WTC11 (cell line): ENCODE measurements at regions not wholly inside any gene's neighbourhood (a gene's known extent, or its start where the extent isn't known, plus 50 kb on each side); places are given as distances from the start of the nearest gene placed in this dataset.

Source experiments
- ATAC-seq: fragments of 200-7000 bp; cut with Tn5 transposase; 2 replicates; pipeline ENCODE4 v1.10.0; 2021; ENCODE audit warnings: mild to moderate bottlenecking, moderate library complexity
- CTCF ChIA-PET: fragments of 300-600 bp; sonication (Branson Sonifier 250); formaldehyde crosslinking; loops from one replicate; lab custom pipeline; 2021; ENCODE audit warnings: antibody characterized with exemption; lab: Charles Lee
- POLR2A ChIA-PET: fragments of 350-600 bp; sonication (Branson Sonifier 250); formaldehyde crosslinking; loops from one replicate; lab custom pipeline; 2021; ENCODE audit warnings: antibody characterized with exemption; lab: Charles Lee
- DNase-seq: peaks from one replicate; pipeline ENCODE4 v3.0.0; 2021; ENCODE audit warnings: low spot score
- H3K27ac Mint-ChIP-seq: 2 replicates; pipeline ENCODE4 v1.8.0; 2021; ENCODE audit warnings: mixed read lengths
- H3K27me3 Mint-ChIP-seq: 2 replicates; pipeline ENCODE4 v1.8.0; 2021; ENCODE audit warnings: low read depth, mild to moderate bottlenecking, moderate library complexity, mixed read lengths
- H3K36me3 Mint-ChIP-seq: 2 replicates; pipeline ENCODE4 v1.8.0; 2021; ENCODE audit warnings: mixed read lengths
- H3K4me1 Mint-ChIP-seq: 2 replicates; pipeline ENCODE4 v1.8.0; 2022; ENCODE audit warnings: mixed read lengths
- H3K4me3 Mint-ChIP-seq: 2 replicates; pipeline ENCODE4 v1.8.0; 2021; ENCODE audit warnings: mild to moderate bottlenecking, moderate library complexity, mixed read lengths
- H3K9me3 Mint-ChIP-seq: 2 replicates; pipeline ENCODE4 v1.8.0; 2021; ENCODE audit warnings: mixed read lengths
- ATF1 ChIP-seq: sonication (generic); formaldehyde crosslinking; IDR thresholded peaks from 2 replicates; pipeline ENCODE4 v1.8.1; 2023; ENCODE audit warnings: mild to moderate bottlenecking, moderate library complexity, missing genetic modification reagents
- ATF3 ChIP-seq: sonication (generic); formaldehyde crosslinking; conservative IDR thresholded peaks from 2 replicates; pipeline ENCODE4 v1.8.1; 2022; ENCODE audit warnings: mild to moderate bottlenecking, missing genetic modification reagents
- CTCF ChIP-seq: fragments of 200-600 bp; IDR thresholded peaks from 2 replicates; pipeline ENCODE4 v1.8.0; 2022; ENCODE audit warnings: antibody characterized with exemption
- E2F1 ChIP-seq: sonication (generic); formaldehyde crosslinking; IDR thresholded peaks from 2 replicates; pipeline ENCODE4 v1.8.0; 2022; ENCODE audit warnings: mild to moderate bottlenecking, missing genetic modification reagents
- ERG ChIP-seq: fragments of 250-450 bp; sonication (Bioruptor Pico); IDR thresholded peaks from 2 replicates; pipeline ENCODE4 v1.8.0; 2021; ENCODE audit warnings: mild to moderate bottlenecking
- FOXJ3 ChIP-seq: sonication (generic); formaldehyde crosslinking; IDR thresholded peaks from 2 replicates; pipeline ENCODE4 v1.9.0; 2021; ENCODE audit warnings: missing genetic modification reagents, mild to moderate bottlenecking, borderline replicate concordance
- GTF2I ChIP-seq: fragments of 250-450 bp; sonication (Bioruptor Pico); conservative IDR thresholded peaks from 2 replicates; pipeline ENCODE4 v1.4.0; 2021; ENCODE audit warnings: mild to moderate bottlenecking
- NFE2L1 ChIP-seq: sonication (generic); formaldehyde crosslinking; IDR thresholded peaks from 2 replicates; pipeline ENCODE4 v1.8.1; 2023; ENCODE audit warnings: missing genetic modification reagents
- NFYB ChIP-seq: sonication (generic); formaldehyde crosslinking; conservative IDR thresholded peaks from 2 replicates; pipeline ENCODE4 v1.8.0; 2022; ENCODE audit warnings: low read depth, missing genetic modification reagents
- PRRX2 ChIP-seq: fragments of 250-450 bp; sonication (Bioruptor Pico); IDR thresholded peaks from 2 replicates; pipeline ENCODE4 v1.8.0; 2021; ENCODE audit warnings: mild to moderate bottlenecking
- SMAD3 ChIP-seq: sonication (generic); formaldehyde crosslinking; IDR thresholded peaks from 2 replicates; pipeline ENCODE4 v1.8.0; 2022; ENCODE audit warnings: missing genetic modification reagents, mild to moderate bottlenecking, borderline replicate concordance
- SMAD4 ChIP-seq: sonication (generic); formaldehyde crosslinking; IDR thresholded peaks from 2 replicates; pipeline ENCODE4 v1.8.0; 2022; ENCODE audit warnings: mild to moderate bottlenecking, missing genetic modification reagents
- SOX15 ChIP-seq: fragments of 250-450 bp; sonication (Bioruptor Pico); IDR thresholded peaks from 2 replicates; pipeline ENCODE4 v1.9.0; 2021; ENCODE audit warnings: mild to moderate bottlenecking
- TCF7 ChIP-seq: sonication (generic); formaldehyde crosslinking; IDR thresholded peaks from 2 replicates; pipeline ENCODE4 v1.8.0; 2022; ENCODE audit warnings: mild to moderate bottlenecking, low read depth, missing genetic modification reagents, moderate library complexity
- TEAD4 ChIP-seq: sonication (generic); formaldehyde crosslinking; IDR thresholded peaks from 2 replicates; pipeline ENCODE4 v1.8.0; 2022; ENCODE audit warnings: mild to moderate bottlenecking, missing genetic modification reagents
- USF2 ChIP-seq: sonication (generic); formaldehyde crosslinking; IDR thresholded peaks from 2 replicates; pipeline ENCODE4 v1.8.1; 2023; ENCODE audit warnings: mild to moderate bottlenecking, missing genetic modification reagents, moderate library complexity
- ZBTB21 ChIP-seq: sonication (generic); formaldehyde crosslinking; IDR thresholded peaks from 2 replicates; pipeline ENCODE4 v1.8.1; 2023; ENCODE audit warnings: mild to moderate bottlenecking, missing genetic modification reagents, borderline replicate concordance
- ZNF263 ChIP-seq: sonication (generic); formaldehyde crosslinking; IDR thresholded peaks from 2 replicates; pipeline ENCODE4 v1.8.1; 2022; ENCODE audit warnings: low read depth, mild to moderate bottlenecking, moderate library complexity, missing genetic modification reagents
- ZNF281 ChIP-seq: sonication (generic); formaldehyde crosslinking; IDR thresholded peaks from 2 replicates; pipeline ENCODE4 v1.8.0; 2023; ENCODE audit warnings: mild to moderate bottlenecking, missing genetic modification reagents
- ZNF671 ChIP-seq: fragments of 250-450 bp; sonication (Bioruptor Pico); IDR thresholded peaks from 2 replicates; pipeline ENCODE4 v1.8.0; 2021; ENCODE audit warnings: mild to moderate bottlenecking
- ZSCAN18 ChIP-seq: fragments of 250-450 bp; sonication (Bioruptor Pico); IDR thresholded peaks from 2 replicates; pipeline ENCODE4 v2.1.2; 2022; ENCODE audit warnings: mild to moderate bottlenecking, moderate library complexity

GRCh38 chr14:48454887-48455286, 779.5 kb upstream of the MDGA2 start:
- DNase-seq (no peak), ATAC-seq (no peak)
- Mint-ChIP-seq H3K4me1 (no peaks in the 10 kb centered on the region; the same call in 1 of the 2 replicates), H3K27ac (no peak overlapping the region), H3K4me3 (no peak overlapping the region), H3K27me3 (no peaks in the 10 kb centered on the region; the same call in 1 of the 2 replicates), H3K36me3 (no peaks in the 10 kb centered on the region; the same call in 1 of the 2 replicates), H3K9me3 (peaks cover 7% of the 10 kb centered on the region)
- ChIA-PET POLR2A (no interaction called here), CTCF (no interaction called here)
- TF ChIP-seq CTCF (no peak), ZSCAN18 (CRISPR knock-in tag) (no peak), ZBTB21 (no peak), NFE2L1 (CRISPR knock-in tag) (no peak), GTF2I (CRISPR knock-in tag) (no peak), ATF3 (no peak), TEAD4 (no peak)

- POLR2A ChIA-PET: no interaction called here
- ATAC-seq: no peak
- peaks cover 13% of the 10 kb centered on the region for H3K9me3 Mint-ChIP-seq
Observed at GRCh38 chr14:48452437-48452995, 777.1 kb upstream of the MDGA2 start.

GRCh38 chr14:48435221-48435620, 759.8 kb upstream of the MDGA2 start:
- Mint-ChIP-seq H3K36me3 (peaks cover 7% of the 10 kb centered on the region), H3K4me1 (no peaks in the 10 kb centered on the region), H3K27ac (no peak overlapping the region), H3K9me3 (peaks cover 24% of the 10 kb centered on the region), H3K4me3 (no peak overlapping the region), H3K27me3 (no peaks in the 10 kb centered on the region)
- ChIA-PET CTCF (no interaction called here), POLR2A (no interaction called here)
- ATAC-seq (no peak), DNase-seq (no peak)
- TF ChIP-seq PRRX2 (CRISPR knock-in tag) (no peak), FOXJ3 (CRISPR knock-in tag) (no peak), ZNF281 (CRISPR knock-in tag) (no peak), NFYB (CRISPR knock-in tag) (no peak), SOX15 (CRISPR knock-in tag) (no peak), E2F1 (no peak), USF2 (CRISPR knock-in tag) (no peak), SMAD3 (CRISPR knock-in tag) (no peak)

More at GRCh38 chr14:48452437-48452995, 777.1 kb upstream of the MDGA2 start:
- no peak for DNase-seq
- Mint-ChIP-seq H3K27ac (no peak overlapping the region), H3K27me3 (no peaks in the 10 kb centered on the region; the same call in 1 of the 2 replicates), H3K4me1 (peaks cover 9% of the 10 kb centered on the region), H3K4me3 (no peak overlapping the region)
- TF ChIP-seq SMAD4 (CRISPR knock-in tag) (no peak), ZNF263 (CRISPR knock-in tag) (no peak), ERG (no peak), TCF7 (CRISPR knock-in tag) (no peak), SOX15 (CRISPR knock-in tag) (no peak), NFE2L1 (CRISPR knock-in tag) (no peak), ZNF671 (no peak), ATF1 (CRISPR knock-in tag) (no peak), ATF3 (no peak)
- TF ChIP-seq, all 79 proteins: peak for 0
- H3K36me3 Mint-ChIP-seq: no peaks in the 10 kb centered on the region; the same call in 1 of the 2 replicates
- CTCF ChIA-PET: no interaction called here
